GM04503 (cell line): ENCODE measurements at regions not wholly inside any gene's neighbourhood (a gene's known extent, or its start where the extent isn't known, plus 50 kb on each side); places are given as distances from the start of the nearest gene placed in this dataset.
"Not testable (repeated sequence)": the region's sequence is repeated elsewhere in the genome, so short reads cannot be mapped to it uniquely, and the experiment has no call there.

Source experiments
- DNase-seq: peaks from one replicate; pipeline ENCODE4 v3.0.0-alpha.2; 2012; ENCODE audit warnings: low read depth

- DNase-seq: no peak
Observed at GRCh38 chr18:67007999-67008398, 404.1 kb upstream of the CDH19 start.

GRCh38 chr18:67007085-67007484, 403.2 kb upstream of the CDH19 start:
- no peak for DNase-seq

- no peak for DNase-seq
Observed at GRCh38 chr18:67001052-67001451, 397.2 kb upstream of the CDH19 start.

GRCh38 chr18:66999003-66999402, 395.1 kb upstream of the CDH19 start:
- DNase-seq: no peak

- DNase-seq: no peak
Observed at GRCh38 chr18:66995270-66995669, 391.4 kb upstream of the CDH19 start.

- DNase-seq: no peak
Observed at GRCh38 chr18:66994790-66995189, 390.9 kb upstream of the CDH19 start.

- no peak for DNase-seq
Observed at GRCh38 chr18:66993492-66993891, 389.6 kb upstream of the CDH19 start.

GRCh38 chr18:66990909-66991308, 387.0 kb upstream of the CDH19 start:
- DNase-seq: no peak

GRCh38 chr18:66979009-66979408, 375.1 kb upstream of the CDH19 start:
- DNase-seq: no peak

GRCh38 chr18:66972681-66973080, 368.8 kb upstream of the CDH19 start:
- DNase-seq: no peak

GRCh38 chr18:66971960-66972359, 368.1 kb upstream of the CDH19 start:
- no peak for DNase-seq

- no peak for DNase-seq
Observed at GRCh38 chr18:66966171-66966570, 362.3 kb upstream of the CDH19 start.

- no peak for DNase-seq
Observed at GRCh38 chr18:66958309-66958708, 354.4 kb upstream of the CDH19 start.

- no peak for DNase-seq
Observed at GRCh38 chr18:66951750-66952149, 347.9 kb upstream of the CDH19 start.

- DNase-seq: no peak
Observed at GRCh38 chr18:66949419-66949818, 345.5 kb upstream of the CDH19 start.

GRCh38 chr18:66937546-66937945, 333.7 kb upstream of the CDH19 start:
- no peak for DNase-seq

- no peak for DNase-seq
Observed at GRCh38 chr18:66931010-66931409, 327.1 kb upstream of the CDH19 start.

- DNase-seq: no peak
Observed at GRCh38 chr18:66916834-66917233, 312.9 kb upstream of the CDH19 start.

GRCh38 chr18:66900837-66901236, 296.9 kb upstream of the CDH19 start:
- DNase-seq: no peak

GRCh38 chr18:66895631-66896030, 291.7 kb upstream of the CDH19 start:
- DNase-seq: no peak

- no peak for DNase-seq
Observed at GRCh38 chr18:66894851-66895250, 291.0 kb upstream of the CDH19 start.

GRCh38 chr18:66892388-66892787, 288.5 kb upstream of the CDH19 start:
- DNase-seq: not testable (repeated sequence)

GRCh38 chr18:66874812-66875474, 271.1 kb upstream of the CDH19 start:
- DNase-seq: no peak

- no peak for DNase-seq
Observed at GRCh38 chr18:66874375-66874774, 270.5 kb upstream of the CDH19 start.

GRCh38 chr18:66873899-66874298, 270.0 kb upstream of the CDH19 start:
- no peak for DNase-seq
